Osteocyte (in vitro differentiated cells): ENCODE measurements at regions not wholly inside any gene's neighbourhood (a gene's known extent, or its start where the extent isn't known, plus 50 kb on each side); places are given as distances from the start of the nearest gene placed in this dataset.

Experiments
- DNase-seq: peaks from one replicate; pipeline ENCODE4 v3.0.0; 2021; ENCODE audit warnings: mixed read lengths; ENCODE audit not compliant: unreplicated experiment; ENCODE audit errors: extremely low spot score
- H3K27ac Mint-ChIP-seq: one replicate; pipeline ENCODE4 v1.8.0; 2021; ENCODE audit warnings: mild to moderate bottlenecking, mixed read lengths; ENCODE audit not compliant: unreplicated experiment
- H3K27me3 Mint-ChIP-seq: one replicate; pipeline ENCODE4 v1.8.0; 2021; ENCODE audit warnings: mixed read lengths; ENCODE audit not compliant: unreplicated experiment
- H3K36me3 Mint-ChIP-seq: one replicate; pipeline ENCODE4 v1.8.0; 2021; ENCODE audit warnings: mixed read lengths; ENCODE audit not compliant: unreplicated experiment
- H3K4me1 Mint-ChIP-seq: one replicate; pipeline ENCODE4 v1.8.0; 2021; ENCODE audit warnings: mixed read lengths; ENCODE audit not compliant: unreplicated experiment
- H3K4me3 Mint-ChIP-seq: one replicate; pipeline ENCODE4 v1.8.0; 2021; ENCODE audit warnings: mild to moderate bottlenecking, moderate library complexity, mixed read lengths; ENCODE audit not compliant: unreplicated experiment
- H3K9me3 Mint-ChIP-seq: one replicate; pipeline ENCODE4 v1.8.0; 2021; ENCODE audit warnings: mixed read lengths; ENCODE audit not compliant: unreplicated experiment
- CTCF ChIP-seq: fragments of 200-600 bp; sonication (generic); IDR thresholded peaks from 2 replicates; pipeline ENCODE4 v1.5.0; 2021; ENCODE audit warnings: antibody characterized with exemption, mild to moderate bottlenecking, moderate library complexity

- no peak for DNase-seq
- no peak for TF ChIP-seq CTCF
- peaks cover 2% of the 10 kb centered on the region for H3K27me3 Mint-ChIP-seq
- H3K27ac Mint-ChIP-seq, result no peak overlapping the region
- H3K36me3 Mint-ChIP-seq, result no peaks in the 10 kb centered on the region
- H3K4me3 Mint-ChIP-seq, result no peak overlapping the region
- H3K4me1 Mint-ChIP-seq, result no peaks in the 10 kb centered on the region
- no peaks in the 10 kb centered on the region for H3K9me3 Mint-ChIP-seq
Measured at GRCh38 chr7:117973975-117974374, 100.7 kb upstream of the CTTNBP2 start.

GRCh38 chr7:117974891-117975290 is 101.7 kb upstream of the CTTNBP2 start:
- no peak overlapping the region for H3K4me3 Mint-ChIP-seq
- TF ChIP-seq CTCF, result no peak
- H3K27me3 Mint-ChIP-seq, result peaks cover 2% of the 10 kb centered on the region
- no peak for DNase-seq
- H3K27ac Mint-ChIP-seq, result no peak overlapping the region
- H3K4me1 Mint-ChIP-seq, result no peaks in the 10 kb centered on the region
- H3K36me3 Mint-ChIP-seq, result no peaks in the 10 kb centered on the region
- no peaks in the 10 kb centered on the region for H3K9me3 Mint-ChIP-seq

- peaks cover 2% of the 10 kb centered on the region for H3K27me3 Mint-ChIP-seq
- H3K36me3 Mint-ChIP-seq, result no peaks in the 10 kb centered on the region
- no peak for DNase-seq
- H3K4me1 Mint-ChIP-seq, result no peaks in the 10 kb centered on the region
- no peak overlapping the region for H3K4me3 Mint-ChIP-seq
- no peak for TF ChIP-seq CTCF
- H3K27ac Mint-ChIP-seq, result no peak overlapping the region
- H3K9me3 Mint-ChIP-seq, result no peaks in the 10 kb centered on the region
Measured at GRCh38 chr7:117975476-117975875, 102.2 kb upstream of the CTTNBP2 start.

GRCh38 chr7:117979954-117980497 is 106.8 kb upstream of the CTTNBP2 start:
- H3K27ac Mint-ChIP-seq, result no peak overlapping the region
- no peaks in the 10 kb centered on the region for H3K9me3 Mint-ChIP-seq
- DNase-seq, result no peak
- no peak overlapping the region for H3K4me3 Mint-ChIP-seq
- H3K4me1 Mint-ChIP-seq, result no peaks in the 10 kb centered on the region
- no peaks in the 10 kb centered on the region for H3K27me3 Mint-ChIP-seq
- no peaks in the 10 kb centered on the region for H3K36me3 Mint-ChIP-seq
- TF ChIP-seq CTCF, result no peak

GRCh38 chr7:117982071-117983055 is 109.1 kb upstream of the CTTNBP2 start:
- H3K4me1 Mint-ChIP-seq, result no peaks in the 10 kb centered on the region
- H3K4me3 Mint-ChIP-seq, result no peak overlapping the region
- H3K27ac Mint-ChIP-seq, result no peak overlapping the region
- H3K27me3 Mint-ChIP-seq, result no peaks in the 10 kb centered on the region
- H3K9me3 Mint-ChIP-seq, result no peaks in the 10 kb centered on the region
- H3K36me3 Mint-ChIP-seq, result no peaks in the 10 kb centered on the region
- DNase-seq, result no peak
- no peak for TF ChIP-seq CTCF
